ENCODE measurements at regions not wholly inside any gene's neighbourhood (a gene's known extent, or its start where the extent isn't known, plus 50 kb on each side); places are given as distances from the start of the nearest gene placed in this dataset.

- DNase-seq (ENCODE audit: low read depth in 4 of 4, low spot score in 3 of 4): no peak
Measured at GRCh38 chr18:78595924-78596573, 383.6 kb upstream of the SALL3 start.

GRCh38 chr18:78596794-78597345, 382.7 kb upstream of the SALL3 start:
- no peak for DNase-seq (ENCODE audit: low read depth in 4 of 4, low spot score in 3 of 4)

DNA sequence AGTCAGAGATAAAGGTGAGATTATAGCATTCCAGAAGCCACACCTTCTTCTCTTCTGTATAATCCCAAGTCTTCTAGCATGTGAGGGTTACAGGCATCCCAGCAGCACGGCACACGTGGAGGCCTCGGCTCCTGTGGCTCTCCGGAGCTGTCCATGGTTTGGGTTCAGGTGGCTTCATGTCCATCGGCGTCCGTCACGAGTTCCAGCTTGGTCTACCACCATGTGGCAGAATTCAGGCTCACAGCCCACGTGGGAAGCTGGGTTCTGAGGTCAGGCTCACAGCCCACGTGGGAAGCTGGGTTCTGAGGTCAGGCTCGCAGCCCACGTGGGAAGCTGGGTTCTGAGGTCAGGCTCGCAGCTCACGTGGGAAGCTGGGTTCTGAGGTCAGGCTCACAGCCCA, 378.3 kb upstream of the SALL3 start:
- DNase-seq (ENCODE audit: low read depth in 4 of 4, low spot score in 3 of 4): no peak

- DNase-seq (ENCODE audit: low read depth in 4 of 4, low spot score in 3 of 4): no peak
Measured at GRCh38 chr18:78601923-78602322, 377.7 kb upstream of the SALL3 start.

DNA sequence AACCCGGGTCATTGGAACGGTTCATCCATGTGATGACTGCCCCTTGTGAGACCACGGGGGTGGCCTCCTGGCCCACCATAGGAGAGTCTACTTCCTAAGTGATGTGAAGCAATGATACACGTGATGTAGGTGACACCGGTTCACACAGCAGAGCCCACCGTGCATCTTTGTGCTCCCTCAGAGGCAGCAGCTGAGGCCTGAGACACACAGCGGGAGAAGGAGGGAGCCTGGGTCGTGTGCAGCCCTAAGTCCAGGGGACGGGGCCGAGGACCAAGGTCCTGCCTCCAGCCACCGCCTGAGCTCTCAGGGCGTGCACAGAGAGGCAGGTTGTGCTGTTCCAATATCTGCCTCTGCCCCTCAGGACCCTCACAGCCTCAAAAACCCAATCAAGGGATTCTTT, 377.2 kb upstream of the SALL3 start:
- DNase-seq (ENCODE audit: low read depth in 4 of 4, low spot score in 3 of 4): no peak

GRCh38 chr18:78603102-78603983, 376.3 kb upstream of the SALL3 start:
- DNase-seq (ENCODE audit: low read depth in 4 of 4, low spot score in 3 of 4): no peak

GRCh38 chr18:78605255-78605654, 374.4 kb upstream of the SALL3 start:
- DNase-seq (ENCODE audit: low read depth in 4 of 4, low spot score in 3 of 4): no peak

- DNase-seq (ENCODE audit: low read depth in 4 of 4, low spot score in 3 of 4): no peak
Measured at GRCh38 chr18:78607221-78607620, 372.4 kb upstream of the SALL3 start.

DNA sequence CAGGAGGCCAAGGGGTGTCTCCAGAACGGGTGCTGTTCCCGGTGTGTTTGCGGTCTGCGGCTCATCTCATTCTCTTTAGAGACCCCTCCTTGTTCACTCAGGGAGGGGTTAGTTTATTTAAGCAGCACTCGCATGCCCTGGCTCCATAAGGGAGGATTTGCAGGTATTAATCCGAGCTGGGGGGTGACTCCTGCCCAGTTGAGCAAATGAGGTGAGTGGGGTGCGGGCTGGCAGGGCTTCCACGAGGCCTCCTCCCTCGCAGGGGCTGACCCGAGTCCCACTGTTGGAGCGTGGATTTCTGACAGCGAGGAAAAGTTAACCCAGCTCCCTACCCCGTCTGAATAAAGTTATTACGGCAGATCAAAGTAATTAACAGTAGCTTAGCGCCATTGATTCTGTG, 371.8 kb upstream of the SALL3 start:
- no peak for DNase-seq (ENCODE audit: low read depth in 4 of 4, low spot score in 3 of 4)

DNA sequence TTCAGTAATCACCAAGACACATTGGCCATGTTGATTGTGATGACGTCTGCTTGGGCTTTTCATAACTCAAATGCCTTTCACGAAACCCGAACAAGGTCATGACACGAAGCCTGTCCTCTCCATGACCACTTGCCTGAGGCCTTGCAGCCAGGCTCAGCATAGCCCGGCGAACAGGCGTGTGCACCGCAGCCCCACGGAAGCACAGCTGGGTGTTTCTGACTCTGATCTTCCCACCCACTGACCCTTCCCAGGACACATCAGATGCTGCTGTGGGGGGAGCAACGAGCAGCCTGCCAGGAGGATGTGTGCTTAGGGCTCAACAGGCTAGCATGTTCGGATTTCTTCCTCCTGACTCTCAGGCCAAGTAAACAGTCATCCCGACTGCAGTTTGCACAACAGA, 369.4 kb upstream of the SALL3 start:
- DNase-seq (ENCODE audit: low read depth in 4 of 4, low spot score in 3 of 4): no peak

DNA sequence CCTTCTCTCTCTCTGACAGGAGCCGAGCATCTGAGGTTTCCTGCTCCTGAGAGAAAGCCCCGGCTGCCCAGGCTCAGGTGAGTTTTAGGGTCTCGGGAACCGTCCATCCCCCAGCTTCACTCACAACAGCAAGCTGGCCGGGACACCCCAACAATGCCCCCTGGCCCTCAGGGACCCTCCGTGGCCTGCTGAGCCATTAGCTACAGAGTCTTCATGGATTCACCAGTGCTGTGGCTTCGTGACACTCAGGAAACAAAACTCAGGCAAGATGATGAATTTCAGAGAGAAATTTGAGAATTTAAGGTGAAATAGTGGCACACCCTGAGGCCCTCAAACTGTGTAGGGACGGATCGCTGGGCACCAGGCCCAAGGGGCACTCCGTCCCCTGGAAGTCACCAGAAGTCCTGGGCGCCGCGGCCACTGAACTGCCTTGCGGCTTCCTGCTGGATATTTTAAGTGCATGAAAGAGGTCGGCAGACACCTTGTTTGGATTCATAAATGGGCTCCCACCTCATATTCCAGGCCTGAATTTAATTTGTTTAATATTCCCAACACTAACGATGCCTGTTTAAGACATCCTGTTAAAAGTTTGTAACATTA, 368.3 kb upstream of the SALL3 start:
- DNase-seq (ENCODE audit: low read depth in 4 of 4, low spot score in 3 of 4): no peak

DNA sequence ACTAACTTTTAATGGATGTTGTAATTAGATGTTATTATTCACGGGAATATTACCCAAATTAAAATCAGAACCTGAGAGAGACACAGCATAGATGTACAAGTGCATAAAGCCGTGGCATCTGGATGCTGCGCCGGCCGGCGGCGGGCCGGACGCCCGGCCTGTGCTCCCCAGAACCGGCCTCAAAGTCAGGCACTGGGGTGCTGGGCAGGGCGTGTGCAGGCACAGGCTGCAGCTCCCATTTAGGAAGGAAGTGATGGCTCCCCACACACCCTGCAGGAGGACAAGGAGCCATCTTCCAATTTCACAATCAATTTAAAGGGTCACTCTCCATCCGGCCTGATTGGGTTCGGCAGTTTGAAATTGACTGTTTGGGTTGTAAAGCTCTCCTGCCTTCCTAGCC, 367.7 kb upstream of the SALL3 start:
- DNase-seq (ENCODE audit: low read depth in 4 of 4, low spot score in 3 of 4): no peak

GRCh38 chr18:78612318-78612717, 367.3 kb upstream of the SALL3 start:
- DNase-seq (ENCODE audit: low read depth in 4 of 4, low spot score in 3 of 4): no peak

DNA sequence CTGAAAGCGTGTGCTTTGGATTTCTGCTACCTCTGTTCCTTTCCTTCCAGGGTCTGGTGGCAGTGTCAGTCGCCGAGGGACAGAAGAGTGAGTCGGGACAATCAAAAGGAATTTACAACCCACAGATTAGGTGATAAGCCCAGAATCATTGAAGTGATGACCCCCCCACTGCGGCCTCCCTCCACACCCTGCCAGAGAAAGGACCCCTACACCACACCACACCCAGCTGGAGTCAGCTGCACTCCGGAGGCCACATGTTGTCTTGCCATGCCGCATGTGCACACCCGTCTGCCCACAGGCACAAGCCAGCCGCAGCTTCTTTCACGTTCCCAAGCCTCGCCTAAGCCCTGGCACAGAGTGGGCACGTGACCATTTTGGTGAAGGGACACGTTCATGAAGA, 366.8 kb upstream of the SALL3 start:
- no peak for DNase-seq (ENCODE audit: low read depth in 4 of 4, low spot score in 3 of 4)

GRCh38 chr18:78618726-78619125, 360.9 kb upstream of the SALL3 start:
- DNase-seq (ENCODE audit: low read depth in 4 of 4, low spot score in 3 of 4): no peak

DNA sequence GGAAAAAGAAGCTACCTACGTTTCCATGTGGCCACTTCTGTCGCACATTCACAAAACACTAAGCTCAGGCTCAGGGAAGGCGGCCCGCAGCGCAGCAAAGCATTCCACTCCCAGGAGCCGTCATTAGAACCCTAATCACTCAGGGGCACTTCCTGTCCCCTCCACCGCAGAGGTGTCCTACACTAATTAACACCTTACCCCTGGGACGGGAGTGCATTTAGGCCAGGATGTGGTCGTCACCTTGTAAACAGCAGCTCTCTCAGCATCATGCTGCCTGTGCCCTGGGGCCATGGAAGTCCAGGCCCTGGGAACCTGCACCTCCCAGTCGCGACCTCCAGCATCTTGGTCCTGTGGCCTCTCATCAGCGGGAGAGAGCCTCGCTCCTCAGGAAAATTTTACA, 359.8 kb upstream of the SALL3 start:
- DNase-seq (ENCODE audit: low read depth in 4 of 4, low spot score in 3 of 4): no peak

DNA sequence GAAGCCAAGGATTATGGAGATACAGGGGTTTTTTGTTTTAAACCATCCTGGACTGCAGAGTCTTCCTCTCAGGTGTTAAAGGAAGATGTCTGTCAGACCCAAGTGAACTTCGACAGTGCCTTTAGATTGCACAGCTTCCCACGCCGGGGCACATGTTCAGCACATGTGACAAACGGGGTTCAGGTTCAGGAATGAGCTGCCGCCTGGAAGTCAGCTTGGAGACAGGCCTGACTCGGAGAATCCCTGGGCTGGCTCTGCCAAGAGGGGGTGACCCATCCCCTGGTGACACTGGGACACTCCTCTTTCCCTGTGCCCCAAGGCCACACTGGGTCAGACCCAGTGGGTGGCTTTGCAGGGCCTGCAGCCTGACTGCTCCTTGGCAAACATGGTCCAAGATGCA, 359.3 kb upstream of the SALL3 start:
- DNase-seq (ENCODE audit: low read depth in 4 of 4, low spot score in 3 of 4): no peak

DNA sequence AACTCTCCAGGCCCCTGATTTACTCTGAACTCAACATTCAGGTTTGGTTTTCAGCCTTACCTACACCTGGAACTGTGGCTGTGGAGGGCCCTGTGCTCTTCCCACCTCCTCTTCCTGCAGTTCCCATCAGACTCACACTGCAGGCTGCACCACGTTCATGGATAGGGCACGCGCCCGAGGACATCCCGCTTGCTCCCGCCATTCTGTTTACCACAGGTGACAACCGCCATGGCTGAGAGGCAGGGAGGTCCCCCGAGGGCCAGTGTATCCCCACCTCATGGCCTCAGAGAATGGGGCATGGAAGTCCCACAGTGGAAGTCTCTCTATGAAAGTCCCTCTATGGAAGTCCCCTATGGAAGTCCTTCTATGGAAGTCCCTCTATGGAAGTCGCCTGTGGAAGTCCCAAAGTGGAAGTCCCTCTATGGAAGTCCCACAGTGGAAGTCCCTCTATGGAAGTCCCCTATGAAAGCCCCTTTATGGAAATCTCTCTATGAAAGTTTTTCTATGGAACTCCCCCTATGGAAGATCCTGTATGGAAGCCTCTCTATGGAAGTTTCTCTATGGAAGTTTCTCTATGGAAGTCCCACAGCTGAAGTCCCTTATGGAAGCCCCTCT, 358.4 kb upstream of the SALL3 start:
- DNase-seq (ENCODE audit: low read depth in 4 of 4, low spot score in 3 of 4): no peak

GRCh38 chr18:78622251-78622906, 357.2 kb upstream of the SALL3 start:
- no peak for DNase-seq (ENCODE audit: low read depth in 4 of 4, low spot score in 3 of 4)

DNA sequence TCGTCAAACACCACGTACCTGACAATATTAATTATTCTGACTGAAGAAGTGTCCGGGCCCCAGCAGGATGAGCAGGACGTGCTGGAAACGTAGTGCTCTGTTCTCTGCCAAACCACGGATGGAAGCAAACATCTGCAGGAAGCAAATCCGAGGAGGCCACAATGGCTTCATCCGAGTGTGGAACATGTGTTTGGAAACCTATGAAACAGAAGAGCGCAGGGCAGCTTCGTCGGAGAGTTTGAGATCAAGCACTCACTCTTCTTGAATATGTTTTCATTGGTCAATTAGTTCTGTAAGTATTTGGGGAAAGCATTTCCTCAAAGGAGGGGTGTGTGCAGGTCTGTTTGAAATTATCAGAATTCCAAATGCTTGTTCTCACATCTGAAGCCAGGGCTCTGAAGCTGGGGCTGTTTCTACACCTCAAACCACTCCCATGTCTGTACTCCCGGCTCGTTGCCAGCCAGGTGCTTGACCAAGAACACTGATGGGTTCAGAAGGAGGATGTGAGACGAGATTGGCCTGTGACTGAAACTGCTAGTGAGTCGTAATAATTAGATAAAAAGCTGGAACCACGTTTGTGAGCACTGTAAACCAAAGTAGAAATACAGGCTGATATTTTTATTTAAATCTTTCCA, 356.6 kb upstream of the SALL3 start:
- DNase-seq (ENCODE audit: low read depth in 4 of 4, low spot score in 3 of 4): no peak
